Renal cortical epithelial cell (primary cell): ENCODE measurements at regions not wholly inside any gene's neighbourhood (a gene's known extent, or its start where the extent isn't known, plus 50 kb on each side); places are given as distances from the start of the nearest gene placed in this dataset.

Source experiments
- DNase-seq: peaks from one replicate; pipeline ENCODE4 v3.0.0-alpha.2; 2011; ENCODE audit warnings: low read depth

DNA sequence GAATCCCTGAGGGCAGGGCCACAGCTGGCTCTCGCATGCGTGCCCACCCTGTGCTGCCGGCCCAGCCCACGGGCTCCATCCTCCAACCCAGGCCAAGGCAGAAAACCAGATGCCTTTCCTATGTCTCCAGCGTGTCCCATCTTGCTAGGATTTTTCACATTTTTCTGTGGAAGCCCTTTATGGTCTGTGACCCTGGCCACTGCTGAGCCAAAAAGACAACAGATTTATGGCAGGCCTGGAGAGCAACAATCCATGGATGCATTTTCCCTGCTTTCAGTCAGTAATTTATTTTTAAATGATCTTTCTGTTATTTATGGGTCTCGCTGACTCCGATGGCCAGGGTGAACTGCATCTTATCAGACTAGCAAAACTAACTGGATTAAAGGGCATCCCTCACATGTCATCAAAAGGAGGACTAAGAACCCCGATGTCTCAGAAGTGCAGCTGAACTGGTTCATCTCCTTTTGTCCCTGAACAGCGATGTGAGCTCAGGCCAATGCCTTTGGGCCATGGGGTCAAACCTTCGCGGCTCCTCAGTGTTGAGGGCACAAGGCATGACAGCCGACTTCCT lies 346.0 kb downstream of the CYRIA start:
- no peak for DNase-seq

DNA sequence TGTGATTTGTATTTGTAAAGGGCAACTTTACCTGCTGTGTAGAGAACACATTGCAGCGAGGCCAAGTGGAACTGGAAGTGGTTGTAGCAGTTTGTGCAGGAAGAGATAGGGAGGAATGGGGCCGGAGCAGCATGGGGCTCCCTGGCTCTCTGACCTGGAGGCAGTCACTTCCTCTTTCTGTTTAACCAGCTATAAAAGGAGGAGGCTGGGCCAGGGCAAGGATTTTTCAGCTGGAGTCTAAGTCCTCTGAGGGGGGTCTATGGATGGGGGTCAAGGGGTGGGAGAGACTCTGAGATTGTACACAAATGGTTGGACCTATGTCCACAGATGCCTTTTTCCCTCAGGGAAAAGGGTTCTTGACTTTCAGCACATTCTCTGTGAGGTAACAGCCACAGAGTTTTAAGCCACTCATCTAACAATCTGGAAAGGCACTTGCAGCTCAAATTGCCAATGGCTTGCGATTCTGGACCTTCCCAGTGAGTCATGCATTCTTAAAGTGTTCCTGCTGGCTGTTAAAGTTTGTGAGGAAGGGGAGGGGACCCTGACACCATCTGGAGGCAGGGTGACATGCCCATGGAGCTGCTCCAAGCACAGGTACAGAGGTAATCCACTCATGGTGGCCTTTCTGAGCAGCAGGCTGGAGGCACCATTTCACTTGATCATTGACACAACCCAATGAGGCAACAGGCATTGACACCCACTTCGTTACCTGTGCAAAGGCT lies 347.0 kb downstream of the CYRIA start:
- DNase-seq, result no peak

DNA sequence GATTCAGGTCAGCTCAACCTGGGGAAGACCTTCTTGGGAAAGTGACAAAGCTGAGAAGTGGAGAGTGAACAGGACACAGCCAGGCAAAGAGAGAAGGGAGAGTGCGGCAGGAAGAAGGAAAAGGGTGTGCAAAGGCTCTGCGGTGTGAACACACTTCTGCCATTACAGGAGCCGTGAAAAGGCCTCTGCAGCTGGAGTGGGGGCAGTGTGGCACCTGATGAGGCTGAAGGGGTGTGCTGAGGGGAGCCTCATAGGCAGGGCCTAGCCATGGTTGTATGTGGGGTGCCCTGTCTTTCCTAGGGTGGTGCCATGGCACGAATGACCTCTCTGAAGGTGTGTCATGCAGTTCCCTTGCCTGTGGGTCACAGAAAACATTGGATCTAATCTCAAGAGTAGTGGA lies 347.6 kb downstream of the CYRIA start:
- no peak for DNase-seq

DNA sequence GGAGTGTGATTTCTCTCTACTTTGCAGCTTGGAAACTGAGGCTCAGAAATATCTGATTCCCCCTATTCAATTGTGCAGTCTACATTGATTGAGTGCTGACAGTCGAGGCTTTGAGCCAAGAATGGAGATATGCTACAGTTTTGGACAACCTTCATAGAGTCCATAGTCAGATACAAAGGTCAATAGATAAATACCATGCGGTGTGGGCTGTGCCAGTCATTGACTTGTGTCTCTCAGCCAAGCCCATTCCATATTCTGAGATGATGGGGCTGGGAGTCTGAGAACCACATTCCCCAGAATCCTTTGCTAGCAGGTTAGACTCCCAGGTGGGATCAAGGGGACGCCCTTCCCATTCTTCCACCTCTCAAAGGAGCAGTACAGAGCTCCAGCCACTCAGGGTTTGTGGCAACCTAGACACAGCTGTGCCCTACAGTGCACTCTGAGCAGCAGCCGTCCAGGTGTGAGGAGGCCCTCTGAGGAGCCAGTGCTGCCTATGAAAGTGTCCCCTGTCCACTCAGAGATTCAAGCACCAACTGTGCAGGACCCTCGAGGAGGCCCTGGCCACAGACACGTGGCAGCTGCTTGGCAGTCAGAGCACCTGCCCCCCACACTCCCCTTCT lies 348.3 kb downstream of the CYRIA start:
- DNase-seq, result no peak

DNA sequence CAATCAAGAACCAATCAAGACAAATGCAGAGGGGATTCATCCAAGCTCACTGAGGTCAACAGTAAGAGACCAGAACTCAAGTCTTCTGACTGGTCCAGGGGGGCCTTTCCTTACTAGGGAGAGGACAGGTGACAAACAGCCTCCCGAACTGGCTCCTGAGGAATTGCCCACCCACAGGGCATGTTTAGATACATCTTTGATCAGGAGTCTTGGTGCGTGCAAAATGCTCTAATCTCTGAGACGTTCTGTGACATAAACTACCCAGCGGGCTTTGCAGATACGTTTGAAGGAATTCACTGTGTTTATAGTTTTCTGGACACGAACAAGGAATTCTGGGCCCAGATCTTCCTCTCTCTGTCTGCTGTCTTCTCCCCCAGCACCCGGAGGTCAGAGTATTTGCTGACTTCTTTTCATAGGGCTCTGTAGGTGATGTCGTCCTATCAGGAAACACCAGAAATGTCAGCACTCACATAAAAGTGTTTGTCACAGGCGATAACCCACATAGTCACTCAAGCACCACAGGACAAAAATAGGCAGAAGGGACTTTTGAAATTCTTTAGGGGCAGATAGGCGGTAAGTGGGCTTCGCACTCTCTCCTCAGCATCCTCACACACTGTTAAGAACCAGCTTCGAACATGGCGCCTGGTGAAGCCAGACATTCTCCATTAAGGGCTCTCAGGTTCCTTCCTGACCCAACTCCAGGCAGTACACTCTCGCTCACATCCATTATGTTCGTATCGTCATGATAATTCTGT lies 349.0 kb downstream of the CYRIA start:
- DNase-seq, result no peak

DNA sequence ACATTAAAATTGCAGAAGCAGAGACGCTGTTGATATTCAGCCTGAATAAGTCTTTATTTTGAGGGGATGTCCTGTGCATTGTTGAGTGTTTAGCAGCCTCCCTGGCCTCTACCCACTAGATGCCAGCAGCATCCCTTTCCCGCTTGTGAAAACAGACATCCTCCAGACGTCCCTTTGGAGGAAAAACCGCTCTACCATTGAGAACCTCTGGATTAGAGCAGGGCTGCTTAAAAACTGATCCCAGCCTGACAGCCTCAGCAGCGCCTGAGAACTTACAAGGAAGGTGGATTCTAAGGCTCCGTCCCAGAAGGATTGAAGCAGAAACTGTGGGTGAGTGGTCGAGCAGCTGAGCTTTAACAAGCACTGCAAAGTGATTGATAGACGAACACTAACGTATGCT lies 349.7 kb downstream of the CYRIA start:
- no peak for DNase-seq

DNA sequence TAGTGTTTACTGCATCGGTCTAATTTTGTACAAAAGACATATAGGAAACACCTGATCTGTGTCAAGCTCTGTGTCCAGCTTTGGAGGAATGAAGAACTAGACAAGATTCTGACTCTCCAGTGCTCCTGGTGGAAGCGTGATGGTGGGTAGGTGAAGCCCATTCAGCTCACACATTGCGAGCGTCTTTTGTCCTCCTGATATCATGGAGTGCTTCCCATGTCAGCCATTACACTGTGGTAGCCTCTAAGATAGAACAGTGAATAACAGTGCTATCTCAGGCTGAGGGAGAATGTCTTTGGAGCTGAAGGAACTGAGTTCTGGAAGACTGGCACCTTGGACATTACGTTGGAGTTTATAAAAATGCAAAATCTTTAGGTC lies 350.2 kb downstream of the CYRIA start:
- no peak for DNase-seq

DNA sequence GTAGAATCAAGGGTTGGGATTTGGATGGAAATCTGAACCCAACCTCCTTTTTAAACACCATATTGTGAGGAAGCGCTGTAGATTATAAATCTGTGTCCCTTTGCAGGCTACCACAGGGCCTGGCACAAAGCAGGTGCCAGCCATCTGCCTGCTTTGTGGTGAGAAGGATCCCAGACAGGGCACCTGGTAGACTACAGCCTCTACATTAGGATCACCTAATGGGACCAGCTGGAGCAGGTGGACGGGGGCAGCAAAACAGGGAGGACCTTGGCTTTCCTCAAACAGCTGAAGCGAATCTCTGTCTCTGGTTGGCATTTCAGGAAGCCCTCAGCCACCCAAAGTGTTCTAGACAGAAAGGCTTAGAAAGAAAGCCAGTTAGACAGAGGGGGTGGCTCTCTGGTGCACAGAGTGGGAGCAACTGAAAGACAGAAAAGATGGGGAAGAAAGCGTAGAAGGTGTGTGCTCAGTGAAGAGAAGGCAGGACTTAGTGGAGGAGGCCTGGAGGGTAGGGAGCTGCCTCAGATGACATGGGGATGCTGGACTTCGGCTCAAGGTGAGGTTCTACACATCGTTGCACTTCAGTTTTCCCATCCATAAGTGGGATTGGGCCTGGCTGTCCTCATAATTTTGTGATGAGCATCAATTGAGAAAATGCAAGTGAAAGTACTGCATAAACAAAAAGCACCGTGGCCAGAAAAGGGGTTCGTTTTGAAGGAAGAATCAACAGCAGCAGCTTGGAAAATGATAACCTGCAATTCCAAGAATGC lies 350.8 kb downstream of the CYRIA start:
- DNase-seq, result no peak

DNA sequence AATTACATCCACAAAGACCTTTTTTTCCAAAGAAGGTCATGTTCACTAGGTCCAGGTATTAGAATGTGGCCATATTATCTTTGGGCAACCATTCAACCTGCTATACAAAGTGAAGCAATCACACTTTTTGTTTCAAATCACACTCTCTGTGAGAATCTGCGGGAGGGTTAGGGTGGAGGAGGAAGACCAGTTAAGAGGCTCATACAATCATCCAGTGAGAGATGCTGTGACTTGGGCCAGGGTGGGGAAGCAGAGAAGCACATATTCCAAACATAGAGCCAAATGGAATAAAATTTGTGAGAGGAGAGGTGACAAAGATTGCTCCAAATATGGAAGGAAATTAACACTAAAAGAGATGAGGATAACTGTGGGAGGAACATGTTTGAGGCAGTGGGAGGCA lies 351.6 kb downstream of the CYRIA start:
- DNase-seq, result no peak

DNA sequence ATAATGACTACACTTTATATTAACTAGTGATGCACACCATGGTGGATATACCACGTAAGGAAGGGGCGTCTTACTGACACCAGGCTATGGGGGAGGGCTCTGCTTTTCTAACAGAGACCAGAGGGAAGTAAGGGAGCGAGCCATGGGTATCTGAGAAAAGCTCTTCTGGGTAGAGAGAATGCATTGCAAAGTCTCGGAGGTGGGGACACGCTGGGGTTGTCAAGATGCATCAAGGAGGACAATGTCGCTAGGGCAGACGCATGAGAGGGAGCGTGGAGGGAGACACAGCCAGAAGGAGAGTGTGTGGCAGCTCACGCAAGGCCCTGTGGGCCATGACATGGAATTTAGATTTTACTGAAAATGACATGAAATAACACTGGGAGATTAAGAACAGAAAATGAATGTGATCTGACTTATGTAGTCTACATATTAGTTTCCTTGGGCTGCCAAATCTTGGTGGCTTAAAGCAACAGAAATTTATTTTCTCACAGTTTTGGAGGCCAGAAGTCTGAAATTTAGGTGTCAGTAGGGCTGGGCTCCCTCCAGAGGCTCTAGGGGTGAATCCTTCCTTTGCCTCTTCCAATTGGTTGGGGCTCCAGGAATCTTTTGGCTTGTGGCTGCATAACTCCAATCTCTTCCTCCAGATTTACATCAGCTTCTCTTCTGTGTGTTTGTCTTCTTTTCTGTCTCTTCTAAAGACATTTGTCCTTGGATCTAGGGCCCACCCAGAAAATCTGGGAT lies 352.2 kb downstream of the CYRIA start:
- no peak for DNase-seq

DNA sequence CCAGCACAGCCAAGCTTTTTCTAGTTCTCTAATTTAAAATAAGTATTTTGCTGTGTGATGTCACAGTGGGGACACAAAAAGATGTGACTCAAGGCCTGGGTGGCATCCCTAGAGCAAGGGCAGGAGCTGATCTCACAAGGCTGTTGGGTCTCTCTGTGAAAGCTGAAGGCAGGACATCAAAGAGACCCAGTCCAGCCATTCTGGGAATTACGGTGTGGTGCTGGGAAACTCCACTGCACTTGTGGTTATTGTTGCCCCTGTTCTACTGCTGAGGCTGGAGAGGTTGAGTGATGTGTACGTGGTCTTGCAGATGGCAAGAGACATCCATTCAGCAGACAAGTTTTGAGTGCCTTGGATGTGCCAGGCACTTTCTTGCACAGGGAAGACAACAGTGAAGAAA lies 352.9 kb downstream of the CYRIA start:
- no peak for DNase-seq

DNA sequence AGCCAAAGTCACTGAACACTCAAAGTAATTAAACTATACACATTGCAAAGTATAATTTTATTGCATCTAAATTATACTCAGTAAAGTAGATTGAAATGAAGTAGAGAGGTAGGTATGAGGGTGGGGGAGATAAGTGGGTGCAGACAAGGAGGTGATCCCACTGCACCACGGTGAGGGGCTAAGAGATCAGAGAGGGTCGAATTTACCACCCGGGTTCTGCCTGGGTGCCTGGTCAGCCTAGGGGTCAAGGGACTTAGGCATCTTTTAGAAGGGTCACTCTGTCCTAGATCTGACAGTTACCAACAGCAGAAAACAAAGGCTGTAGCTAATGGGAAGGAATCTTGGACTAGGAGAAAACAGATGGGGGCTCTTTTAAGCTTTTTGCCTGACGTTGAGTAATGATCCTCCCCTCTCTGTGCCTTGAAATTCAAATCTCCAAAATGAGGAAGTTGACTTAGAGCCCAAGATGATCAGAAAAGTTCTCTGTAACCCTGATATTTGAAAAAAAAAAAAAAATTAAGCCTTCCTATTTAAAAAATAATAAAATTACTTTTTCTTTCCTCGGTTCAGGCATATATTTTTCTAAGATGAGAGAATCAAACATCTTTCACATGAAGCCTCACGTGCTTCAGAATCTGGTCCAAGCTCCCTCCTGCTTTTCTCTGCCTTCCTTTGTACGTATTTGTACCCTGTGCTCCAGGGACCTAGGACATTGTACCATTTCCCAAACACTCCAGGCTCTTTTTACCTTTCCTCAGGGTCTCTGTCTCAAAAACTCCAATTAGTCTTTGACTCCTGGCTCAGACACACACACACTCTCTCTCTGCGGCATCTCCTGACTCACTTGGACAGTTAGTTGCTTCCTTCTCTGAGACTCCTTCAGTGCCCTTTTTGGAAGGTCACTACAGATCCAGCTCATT lies 353.9 kb downstream of the CYRIA start:
- DNase-seq, result no peak

DNA sequence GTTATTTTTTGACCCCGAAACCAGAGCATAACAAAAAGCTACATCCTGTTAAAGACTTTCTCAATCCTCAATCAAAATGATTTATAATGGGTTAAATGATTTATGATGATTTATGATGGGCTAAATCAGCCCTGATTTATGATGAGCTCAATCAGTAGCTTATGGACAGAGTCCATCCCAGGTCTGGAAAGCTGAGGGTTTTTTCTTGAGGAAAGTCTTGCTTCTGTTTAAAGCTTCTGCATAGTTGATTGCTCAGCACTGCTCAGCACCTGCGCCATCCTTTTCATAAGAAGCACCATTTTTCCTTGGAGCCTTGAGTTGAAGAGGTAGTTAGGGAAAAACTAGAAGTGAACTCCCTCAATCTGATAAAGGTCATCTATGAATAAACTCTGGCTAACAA lies 356.8 kb downstream of the CYRIA start:
- DNase-seq, result no peak

DNA sequence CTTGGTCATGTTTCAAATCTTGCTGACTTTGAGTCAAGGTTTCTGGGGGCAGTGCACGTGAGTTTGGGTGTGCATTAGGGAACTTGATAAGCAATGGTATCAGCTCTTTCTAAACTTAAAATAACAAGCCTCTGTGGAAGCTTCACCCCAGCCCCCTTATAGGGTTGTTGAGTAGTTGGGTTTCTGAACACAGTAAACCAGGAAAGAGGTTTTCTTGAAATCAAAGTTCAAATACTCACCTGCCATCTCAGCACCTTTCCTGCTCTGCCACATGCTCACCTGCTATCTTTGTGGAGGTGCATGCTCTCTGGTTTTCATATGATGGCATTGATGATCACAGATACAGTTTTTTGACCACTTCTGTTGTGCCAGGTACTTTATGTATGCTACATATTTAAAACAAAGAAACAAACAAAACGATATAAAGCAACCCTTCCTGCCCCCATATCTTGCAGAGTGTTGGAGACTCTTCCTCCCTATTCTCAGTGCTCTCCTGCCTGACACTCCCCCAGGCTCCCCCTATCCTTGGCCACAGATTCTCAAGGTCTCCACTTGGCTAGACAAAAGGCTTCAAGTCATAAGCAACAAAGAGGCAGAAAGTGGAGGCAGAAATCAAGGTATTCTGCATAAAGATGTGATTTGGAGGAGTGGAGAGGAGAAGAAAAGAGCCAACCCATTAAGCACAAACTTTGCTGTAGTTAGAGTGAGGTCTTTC lies 360.6 kb downstream of the CYRIA start:
- no peak for DNase-seq

DNA sequence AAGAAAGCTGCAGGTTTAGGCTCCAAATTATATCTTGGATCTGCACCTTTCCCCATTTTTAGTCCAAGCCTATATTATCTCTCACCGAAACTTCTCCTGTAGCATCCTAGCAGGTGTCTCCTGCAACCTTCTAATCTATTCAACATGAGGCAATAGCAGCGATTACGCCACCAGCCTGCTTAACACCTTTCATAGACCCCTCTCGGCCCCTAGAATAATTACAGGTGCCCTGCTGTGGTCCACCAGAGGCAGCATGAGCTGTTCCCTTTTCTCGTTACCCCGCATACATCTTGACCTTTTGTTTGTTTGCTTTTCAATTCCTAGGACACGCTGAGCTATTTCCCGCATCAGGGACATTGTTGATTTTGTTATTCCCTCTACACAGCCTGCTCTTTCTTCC lies 361.9 kb downstream of the CYRIA start:
- DNase-seq, result no peak

DNA sequence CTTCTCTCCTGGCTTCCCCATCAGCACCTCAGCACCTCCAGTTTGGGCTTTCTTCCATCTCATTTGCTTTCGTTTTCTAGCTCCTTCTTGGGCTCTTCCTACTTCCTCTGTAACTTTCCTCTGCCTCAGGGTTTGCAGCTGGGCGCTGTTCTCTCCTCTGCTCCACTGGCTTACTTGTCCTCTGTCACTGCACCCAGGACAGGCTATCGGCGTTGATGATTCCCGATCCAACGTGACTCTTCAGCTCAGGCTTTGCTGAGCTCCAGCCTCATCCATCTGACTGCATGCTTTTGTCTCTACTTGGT lies 362.4 kb downstream of the CYRIA start:
- no peak for DNase-seq

DNA sequence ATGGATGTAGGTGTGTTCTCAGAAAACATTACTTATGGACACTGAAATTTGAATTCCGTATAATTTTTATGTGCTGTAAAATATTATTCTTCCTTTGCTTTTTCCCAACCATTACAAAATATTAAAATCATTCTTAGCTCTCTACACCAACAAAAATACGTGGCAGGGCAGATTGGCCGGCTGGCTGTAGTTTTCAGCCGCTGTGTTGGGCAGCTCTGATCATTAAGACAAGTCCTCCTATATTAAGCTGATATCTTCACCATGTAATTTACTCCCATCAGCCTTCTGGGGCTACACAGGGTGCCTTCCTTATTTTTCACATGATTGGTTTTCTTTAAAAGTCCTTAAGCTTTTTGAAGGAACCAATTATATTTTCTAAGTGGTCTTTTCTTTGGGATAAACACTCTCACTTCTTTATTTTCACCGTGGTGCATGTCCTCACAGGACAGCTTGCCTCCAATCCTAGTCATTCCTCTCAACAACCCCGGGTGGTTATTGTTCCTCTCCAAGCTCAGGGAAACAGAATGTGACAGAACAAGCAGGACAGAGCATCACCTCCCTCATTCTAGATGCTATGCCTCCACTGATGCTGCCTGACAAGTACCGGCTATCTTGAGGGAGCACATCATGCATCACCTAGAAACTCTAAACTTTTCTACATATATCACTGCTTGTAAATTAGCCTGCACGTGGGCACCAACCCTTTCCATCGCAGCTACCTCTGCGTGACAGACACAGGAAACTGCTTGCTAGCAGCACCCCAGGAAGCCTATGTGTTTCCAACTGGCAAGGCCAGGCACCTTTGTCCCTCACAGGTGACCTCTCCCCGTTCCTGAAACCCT lies 362.3 kb downstream of the MYCN start:
- DNase-seq, result no peak

DNA sequence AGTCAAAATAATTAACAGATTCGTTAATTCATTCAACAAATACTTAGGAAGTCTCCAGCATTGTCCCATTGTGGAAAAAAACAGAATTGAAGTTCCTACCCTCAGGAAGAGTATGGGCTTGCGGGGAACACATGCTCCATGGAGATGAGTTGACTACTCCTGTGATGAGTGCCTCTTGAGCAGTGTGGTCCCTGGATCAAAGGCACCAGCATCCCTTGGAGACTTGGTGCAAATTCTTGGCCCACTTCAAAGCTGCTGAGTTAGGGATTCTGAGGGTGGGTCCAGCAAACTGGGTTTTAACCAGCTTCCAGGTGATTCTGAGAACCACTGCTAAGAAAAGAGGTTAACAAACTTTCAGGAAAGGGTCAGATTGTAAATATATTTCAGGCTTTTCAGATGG lies 361.6 kb downstream of the MYCN start:
- no peak for DNase-seq

DNA sequence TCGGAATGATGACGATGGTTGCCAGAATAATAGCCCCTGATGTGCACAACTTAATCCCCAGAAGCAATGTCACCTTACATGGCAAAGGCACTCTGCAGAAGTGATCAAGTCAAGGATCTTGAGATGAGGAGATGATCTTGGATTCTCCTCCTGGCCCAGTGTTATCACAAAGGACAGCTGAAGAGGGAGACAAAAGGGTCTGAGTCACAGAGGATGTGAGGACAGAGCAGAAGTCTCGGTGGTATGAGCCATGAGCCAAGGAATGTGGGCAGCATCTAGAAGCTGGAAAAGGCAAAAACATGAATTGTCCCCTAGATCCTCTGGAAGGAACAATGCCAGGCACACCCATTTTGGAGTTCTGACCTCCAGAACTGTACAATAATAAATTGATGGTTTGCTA lies 358.5 kb downstream of the MYCN start:
- no peak for DNase-seq
